IMR-90 (cell line): ENCODE measurements at regions not wholly inside any gene's neighbourhood (a gene's known extent, or its start where the extent isn't known, plus 50 kb on each side); places are given as distances from the start of the nearest gene placed in this dataset.

Experiments used
- ATAC-seq: fragments of 200-7000 bp; cut with Tn5 transposase; 2 replicates; pipeline ENCODE4 v1.9.1; 2020; ENCODE audit warnings: low read depth, mild to moderate bottlenecking, moderate library complexity
- BruUV-seq: library from RNA; stranded (reverse); fragments of 400-500 nt; replicated peaks from 2 replicates; lab custom pipeline; 2021; lab: Mats Ljungman, UMichigan
- CTCF ChIA-PET: fragments of 300-600 bp; formaldehyde crosslinking; extraction: SDS; loops from one replicate; lab custom pipeline; 2021; ENCODE audit warnings: antibody characterized with exemption; lab: Yijun Ruan, JAX
- POLR2A ChIA-PET: fragments of 300-600 bp; sonication (Branson Sonifier 250); formaldehyde crosslinking; loops from one replicate; lab custom pipeline; 2022; ENCODE audit warnings: antibody characterized with exemption; ENCODE audit not compliant: unreplicated experiment; lab: Charles Lee
- DNase-seq: peaks from one replicate; pipeline ENCODE4 v3.0.0; 2013
- H2AFZ ChIP-seq: replicated peaks from 2 replicates; pipeline ENCODE3; 2013; ENCODE audit warnings: low read length, mild to moderate bottlenecking; ENCODE audit not compliant: poor library complexity
- H2AK5ac ChIP-seq: 2 replicates; pipeline ENCODE4 v1.6.1; 2013; ENCODE audit warnings: low read depth, low read length, inconsistent platforms
- H2AK9ac ChIP-seq: replicated peaks from 2 replicates; pipeline ENCODE3; 2013; ENCODE audit warnings: mild to moderate bottlenecking, low read depth, low read length, moderate library complexity; ENCODE audit not compliant: poor library complexity
- H2BK120ac ChIP-seq: 2 replicates; pipeline ENCODE4 v1.6.1; 2013; ENCODE audit warnings: low read depth, low read length, inconsistent platforms
- H2BK15ac ChIP-seq: 3 replicates; pipeline ENCODE4 v1.6.1; 2013; ENCODE audit warnings: low read depth, low read length, inconsistent platforms
- H2BK20ac ChIP-seq: 2 replicates; pipeline ENCODE4 v1.6.1; 2013; ENCODE audit warnings: low read depth, mild to moderate bottlenecking, inconsistent platforms, low read length, moderate library complexity
- H2BK5ac ChIP-seq: 2 replicates; pipeline ENCODE4 v1.6.1; 2013; ENCODE audit warnings: mild to moderate bottlenecking, low read depth, low read length, inconsistent platforms; ENCODE audit not compliant: poor library complexity, severe bottlenecking
- H3K14ac ChIP-seq: replicated peaks from 2 replicates; pipeline ENCODE4 v1.6.1; 2013; ENCODE audit warnings: low read depth, low read length, inconsistent platforms
- H3K18ac ChIP-seq: 2 replicates; pipeline ENCODE4 v1.6.1; 2013; ENCODE audit warnings: low read depth, low read length, control low read depth
- H3K23ac ChIP-seq: 2 replicates; pipeline ENCODE4 v1.6.1; 2013; ENCODE audit warnings: low read depth, low read length, inconsistent platforms
- H3K27ac ChIP-seq: 2 replicates; pipeline ENCODE4 v1.5.1; 2013; ENCODE audit warnings: mild to moderate bottlenecking, control low read depth, low read length; ENCODE audit not compliant: insufficient read depth
- H3K27me3 ChIP-seq: 2 replicates; pipeline ENCODE4 v1.6.1; 2013; ENCODE audit warnings: low read length; ENCODE audit not compliant: control insufficient read depth, insufficient read depth
- H3K36me3 ChIP-seq: 2 replicates; pipeline ENCODE4 v1.6.1; 2013; ENCODE audit warnings: low read length, mixed read lengths; ENCODE audit not compliant: control insufficient read depth, insufficient read depth
- H3K4ac ChIP-seq: 2 replicates; pipeline ENCODE4 v1.6.1; 2013; ENCODE audit warnings: low read depth, low read length, inconsistent platforms
- H3K4me1 ChIP-seq: 2 replicates; pipeline ENCODE4 v1.6.1; 2013; ENCODE audit warnings: low read length, mixed read lengths; ENCODE audit not compliant: control insufficient read depth, insufficient read depth
- H3K4me2 ChIP-seq: 2 replicates; pipeline ENCODE4 v1.6.1; 2013; ENCODE audit warnings: low read depth, mild to moderate bottlenecking, control low read depth, low read length, moderate library complexity
- H3K4me3 ChIP-seq: 2 replicates; pipeline ENCODE4 v1.5.1; 2013; ENCODE audit warnings: low read depth, mild to moderate bottlenecking, control low read depth, low read length, moderate library complexity; ENCODE audit not compliant: insufficient read depth
- H3K56ac ChIP-seq: 2 replicates; pipeline ENCODE4 v1.6.1; 2013; ENCODE audit warnings: low read length, inconsistent platforms; ENCODE audit not compliant: insufficient read depth; ENCODE audit errors: extremely low read depth
- H3K79me1 ChIP-seq, 2 experiments: 2 replicates each; pipeline ENCODE4 v1.6.1; 2013; ENCODE audit warnings: low read length in 2 of 2, inconsistent platforms in 1 of 2, low read depth in 1 of 2
- H3K9ac ChIP-seq: 2 replicates; pipeline ENCODE4 v1.6.1; 2013; ENCODE audit warnings: low read depth, low read length, control low read depth
- H3K9me1 ChIP-seq: 2 replicates; pipeline ENCODE4 v1.6.1; 2013; ENCODE audit warnings: low read length, inconsistent platforms; ENCODE audit not compliant: insufficient read depth
- H3K9me3 ChIP-seq: 2 replicates; pipeline ENCODE4 v1.6.1; 2013; ENCODE audit warnings: low read length; ENCODE audit not compliant: control insufficient read depth, insufficient read depth
- H4K20me1 ChIP-seq: 2 replicates; pipeline ENCODE4 v1.6.1; 2013; ENCODE audit warnings: low read length, inconsistent platforms; ENCODE audit not compliant: insufficient read depth
- H4K5ac ChIP-seq: 2 replicates; pipeline ENCODE4 v1.6.1; 2013; ENCODE audit warnings: mild to moderate bottlenecking, low read depth, low read length, control low read depth
- H4K8ac ChIP-seq, 2 experiments: 2 replicates each; pipeline ENCODE4 v1.6.1; 2013; ENCODE audit warnings: low read depth in 2 of 2, low read length in 2 of 2, control low read depth in 1 of 2, inconsistent platforms in 1 of 2
- H4K91ac ChIP-seq: 2 replicates; pipeline ENCODE4 v1.6.1; 2013; ENCODE audit warnings: low read depth, low read length, inconsistent platforms; ENCODE audit not compliant: insufficient read depth
- BHLHE40 ChIP-seq: fragments of 150-350 bp; IDR thresholded peaks from 2 replicates; pipeline ENCODE4 v1.6.1; 2016; ENCODE audit warnings: mild to moderate bottlenecking, low read depth, low read length
- CEBPB ChIP-seq: IDR thresholded peaks from 2 replicates; pipeline ENCODE4 v1.6.1; 2012; ENCODE audit warnings: low read depth, low read length, improper control_type of control experiment
- CHD1 ChIP-seq: IDR thresholded peaks from 2 replicates; pipeline ENCODE4 v1.6.1; 2012; ENCODE audit warnings: low read depth, low read length, improper control_type of control experiment
- CTCF ChIP-seq: conservative IDR thresholded peaks from 2 replicates; pipeline ENCODE4 v1.5.1; 2012; ENCODE audit warnings: mild to moderate bottlenecking, low read depth, low read length, improper control_type of control experiment
- FOS ChIP-seq: fragments of 150-350 bp; IDR thresholded peaks from 2 replicates; pipeline ENCODE4 v1.6.1; 2016; ENCODE audit warnings: low read depth, low read length
- MAFK ChIP-seq: IDR thresholded peaks from 2 replicates; pipeline ENCODE4 v1.6.1; 2012; ENCODE audit warnings: low read depth, low read length, improper control_type of control experiment
- MAZ ChIP-seq: IDR thresholded peaks from 2 replicates; pipeline ENCODE4 v1.6.1; 2012; ENCODE audit warnings: low read depth, mild to moderate bottlenecking, low read length, improper control_type of control experiment, moderate library complexity, borderline replicate concordance
- MXI1 ChIP-seq: IDR thresholded peaks from 2 replicates; pipeline ENCODE4 v1.6.1; 2012; ENCODE audit warnings: low read depth, mild to moderate bottlenecking, low read length, moderate library complexity, borderline replicate concordance
- NFE2L2 ChIP-seq: fragments of 150-350 bp; IDR thresholded peaks from 2 replicates; pipeline ENCODE4 v1.6.1; 2016; ENCODE audit warnings: low read depth, mild to moderate bottlenecking, low read length
- POLR2A ChIP-seq: IDR thresholded peaks from 2 replicates; pipeline ENCODE4 v1.6.1; 2012; ENCODE audit warnings: mild to moderate bottlenecking, low read depth, low read length
- RAD21 ChIP-seq: IDR thresholded peaks from 2 replicates; pipeline ENCODE4 v1.6.1; 2012; ENCODE audit warnings: low read length, improper control_type of control experiment
- RCOR1 ChIP-seq: IDR thresholded peaks from 2 replicates; pipeline ENCODE4 v1.6.1; 2012; ENCODE audit warnings: mild to moderate bottlenecking, low read length, improper control_type of control experiment; ENCODE audit not compliant: insufficient replicate concordance
- RFX5 ChIP-seq: IDR thresholded peaks from 2 replicates; pipeline ENCODE4 v1.8.0; 2012; ENCODE audit warnings: low read depth, mild to moderate bottlenecking, low read length, moderate library complexity
- SMC3 ChIP-seq: fragments of 150-350 bp; IDR thresholded peaks from 2 replicates; pipeline ENCODE4 v1.6.1; 2016; ENCODE audit warnings: low read depth, mild to moderate bottlenecking, antibody characterized with exemption, low read length, moderate library complexity
- WGBS, 2 experiments: methylation state at CpG; one replicate each; pipeline versions ENCODE4 v1.1.5 to v1.1.7; 2013; ENCODE audit warnings: missing lambda C conversion rate in 2 of 2; ENCODE audit not compliant: insufficient read length in 1 of 2; ENCODE audit errors: extremely low coverage in 2 of 2; 5-methylcytosine and 5-hydroxymethylcytosine counted together
- dilution Hi-C: fragments of 300-500 bp; cut with HindIII; formaldehyde crosslinking; loops from one replicate; pipeline ENCODE4 v1.14.3; 2018; ENCODE audit warnings: low sequenced_read_pairs; ENCODE audit not compliant: unreplicated experiment
- in situ Hi-C: fragments of 300-500 bp; cut with MboI; formaldehyde crosslinking; loops from 3 replicates; pipeline ENCODE4 v1.14.3; 2019; ENCODE audit warnings: low sequenced_read_pairs, inconsistent platforms, mixed read lengths
- intact Hi-C: fragments of 100-400 bp; cut with micrococcal nuclease; formaldehyde crosslinking; loops from 2 replicates; pipeline ENCODE4 v1.10.0; 2022
- TF ChIP-seq, protein P1 (sequence below): fragments of 150-350 bp; IDR thresholded peaks from 2 replicates; pipeline ENCODE4 v1.6.1; 2016; ENCODE audit warnings: low read depth, mild to moderate bottlenecking, low read length, moderate library complexity, borderline replicate concordance
- TF ChIP-seq, protein P2 (sequence below): fragments of 150-350 bp; IDR thresholded peaks from 2 replicates; pipeline ENCODE4 v1.6.1; 2017; ENCODE audit warnings: mild to moderate bottlenecking, antibody characterized with exemption, low read length, low read depth

DNA sequence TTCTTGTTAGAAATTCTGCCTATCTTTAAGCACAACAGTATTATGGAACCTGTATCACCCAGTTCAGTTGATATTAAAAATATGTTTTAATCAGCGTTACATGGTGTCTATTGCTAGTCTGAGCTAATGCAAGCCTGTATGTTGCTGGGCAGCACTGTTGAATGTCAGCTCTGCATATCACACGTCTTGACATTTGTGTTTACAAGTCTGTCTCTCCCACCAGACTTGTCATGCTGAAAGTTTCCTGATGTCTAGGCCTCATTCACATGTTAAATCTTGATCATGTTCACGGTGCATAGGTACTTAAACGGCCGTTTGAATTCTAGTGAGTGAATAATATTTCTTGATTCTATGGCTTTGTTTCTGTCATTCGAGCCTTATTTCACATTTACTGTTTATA lies 385.0 kb downstream of the SOCS6 start:
- Histone ChIP-seq H2AFZ (no peak overlapping the region), H3K56ac (no peak overlapping the region), H2BK120ac (no peak overlapping the region), H3K18ac (no peak overlapping the region), H3K4me3 (no peak overlapping the region), H3K14ac (no peak overlapping the region), H3K23ac (no peak overlapping the region), H2BK5ac (no peak overlapping the region), H2BK15ac (no peak overlapping the region), H3K27ac (no peak overlapping the region), H3K27me3 (no peaks in the 10 kb centered on the region), H3K4ac (no peak overlapping the region), H2AK9ac (no peak overlapping the region), H2AK5ac (no peak overlapping the region), H3K9me1 (no peaks in the 10 kb centered on the region), H4K8ac (no peak overlapping the region), H2BK20ac (no peak overlapping the region), H3K4me2 (no peak overlapping the region), H3K36me3 (no peaks in the 10 kb centered on the region), H3K9me3 (peaks cover 13% of the 10 kb centered on the region), H3K4me1 (no peaks in the 10 kb centered on the region), H4K20me1 (no peaks in the 10 kb centered on the region), H3K9ac (no peak overlapping the region), H4K91ac (no peak overlapping the region), H4K5ac (no peak overlapping the region), H3K79me1 (no peaks in the 10 kb centered on the region)
- no peak for ATAC-seq
- 0% methylated on average over 1 of the region's 6 CpGs; no CpG with 5 or more reads in 1 of the 2 experiments for WGBS, 2 experiments
- dilution Hi-C loops, result no loop called here
- no peak for TF ChIP-seq MAFK
- TF ChIP-seq FOS, result no peak
- TF ChIP-seq MAZ, result no peak
- TF ChIP-seq CTCF, result no peak
- no peak for TF ChIP-seq RFX5
- TF ChIP-seq NFE2L2, result no peak
- no peak for TF ChIP-seq CEBPB
- TF ChIP-seq, protein P1, sequence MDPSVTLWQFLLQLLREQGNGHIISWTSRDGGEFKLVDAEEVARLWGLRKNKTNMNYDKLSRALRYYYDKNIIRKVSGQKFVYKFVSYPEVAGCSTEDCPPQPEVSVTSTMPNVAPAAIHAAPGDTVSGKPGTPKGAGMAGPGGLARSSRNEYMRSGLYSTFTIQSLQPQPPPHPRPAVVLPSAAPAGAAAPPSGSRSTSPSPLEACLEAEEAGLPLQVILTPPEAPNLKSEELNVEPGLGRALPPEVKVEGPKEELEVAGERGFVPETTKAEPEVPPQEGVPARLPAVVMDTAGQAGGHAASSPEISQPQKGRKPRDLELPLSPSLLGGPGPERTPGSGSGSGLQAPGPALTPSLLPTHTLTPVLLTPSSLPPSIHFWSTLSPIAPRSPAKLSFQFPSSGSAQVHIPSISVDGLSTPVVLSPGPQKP, result no peak
- TF ChIP-seq RAD21, result no peak
- TF ChIP-seq POLR2A, result no peak
- no peak for TF ChIP-seq BHLHE40
- no peak for TF ChIP-seq MXI1
- no peak for TF ChIP-seq RCOR1
- TF ChIP-seq SMC3, result no peak
- no peak for TF ChIP-seq CHD1
- TF ChIP-seq, protein P2, sequence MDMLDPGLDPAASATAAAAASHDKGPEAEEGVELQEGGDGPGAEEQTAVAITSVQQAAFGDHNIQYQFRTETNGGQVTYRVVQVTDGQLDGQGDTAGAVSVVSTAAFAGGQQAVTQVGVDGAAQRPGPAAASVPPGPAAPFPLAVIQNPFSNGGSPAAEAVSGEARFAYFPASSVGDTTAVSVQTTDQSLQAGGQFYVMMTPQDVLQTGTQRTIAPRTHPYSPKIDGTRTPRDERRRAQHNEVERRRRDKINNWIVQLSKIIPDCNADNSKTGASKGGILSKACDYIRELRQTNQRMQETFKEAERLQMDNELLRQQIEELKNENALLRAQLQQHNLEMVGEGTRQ, result no peak
- ChIA-PET CTCF (no interaction called here), POLR2A (no interaction called here)
- in situ Hi-C loops, result no loop called here
- intact Hi-C loops, result no loop called here
- DNase-seq, result no peak
- no TSS peak for BruUV-seq
